CD4-positive, alpha-beta T cell treated with Interleukin-17A for 1 hour (primary cell): ENCODE measurements at regions not wholly inside any gene's neighbourhood (a gene's known extent, or its start where the extent isn't known, plus 50 kb on each side); places are given as distances from the start of the nearest gene placed in this dataset.
"Not testable (repeated sequence)": the region's sequence is repeated elsewhere in the genome, so short reads cannot be mapped to it uniquely, and the experiment has no call there.

Source experiments
- DNase-seq: peaks from one replicate; pipeline ENCODE4 v3.0.0-alpha.2; 2020

DNA sequence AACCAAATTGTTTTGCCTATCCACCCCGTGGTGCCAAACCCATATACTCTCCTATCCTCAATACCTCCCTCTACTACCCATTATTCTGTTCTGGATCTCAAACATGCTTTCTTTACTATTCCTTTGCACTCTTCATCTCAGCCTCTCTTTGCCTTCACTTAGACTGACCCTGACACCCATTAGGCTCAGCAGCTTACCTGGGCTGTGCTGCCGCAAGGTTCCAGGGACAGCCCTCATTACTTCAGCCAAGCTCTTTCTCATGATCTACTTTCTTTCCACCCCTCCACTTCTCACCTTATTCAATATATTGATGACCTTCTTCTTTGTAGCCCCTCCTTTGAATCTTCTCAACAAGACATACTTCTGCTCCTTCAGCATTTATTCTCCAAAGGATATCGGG lies 517.9 kb downstream of the IRS2 start:
- not testable (repeated sequence) for DNase-seq

DNA sequence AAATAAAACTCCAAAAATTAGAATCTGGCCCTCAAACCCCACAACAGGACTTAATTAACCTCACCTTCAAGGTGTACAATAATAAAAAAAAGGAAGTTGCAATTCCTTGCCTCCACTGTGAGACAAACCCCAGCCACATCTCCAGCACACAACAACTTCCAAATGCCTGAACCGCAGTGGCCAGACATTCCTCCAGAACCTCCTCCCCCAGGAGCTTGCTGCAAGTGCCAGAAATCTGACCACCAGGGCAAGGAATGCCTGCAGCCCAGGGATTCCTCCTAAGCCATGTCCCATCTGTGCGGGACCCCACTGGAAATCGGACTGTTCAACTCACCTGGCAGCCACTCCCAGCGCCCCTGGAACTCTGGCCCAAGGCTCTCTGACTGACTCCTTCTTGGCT lies 519.0 kb downstream of the IRS2 start:
- not testable (repeated sequence) for DNase-seq

DNA sequence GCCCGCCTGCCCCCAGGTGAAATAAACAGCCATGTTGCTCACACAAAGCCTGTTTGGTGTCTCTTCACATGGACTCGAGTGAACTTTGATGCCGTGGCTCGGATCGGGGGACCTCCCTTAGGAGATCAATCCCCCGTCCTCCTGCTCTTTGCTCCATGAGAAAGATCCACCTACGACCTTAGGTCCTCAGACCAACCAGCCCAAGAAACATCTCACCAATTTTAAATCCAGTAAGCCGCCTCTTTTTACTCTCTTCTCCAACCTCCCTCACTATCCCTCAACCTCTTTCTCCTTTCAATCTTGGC lies 521.0 kb downstream of the IRS2 start:
- DNase-seq, result not testable (repeated sequence)

DNA sequence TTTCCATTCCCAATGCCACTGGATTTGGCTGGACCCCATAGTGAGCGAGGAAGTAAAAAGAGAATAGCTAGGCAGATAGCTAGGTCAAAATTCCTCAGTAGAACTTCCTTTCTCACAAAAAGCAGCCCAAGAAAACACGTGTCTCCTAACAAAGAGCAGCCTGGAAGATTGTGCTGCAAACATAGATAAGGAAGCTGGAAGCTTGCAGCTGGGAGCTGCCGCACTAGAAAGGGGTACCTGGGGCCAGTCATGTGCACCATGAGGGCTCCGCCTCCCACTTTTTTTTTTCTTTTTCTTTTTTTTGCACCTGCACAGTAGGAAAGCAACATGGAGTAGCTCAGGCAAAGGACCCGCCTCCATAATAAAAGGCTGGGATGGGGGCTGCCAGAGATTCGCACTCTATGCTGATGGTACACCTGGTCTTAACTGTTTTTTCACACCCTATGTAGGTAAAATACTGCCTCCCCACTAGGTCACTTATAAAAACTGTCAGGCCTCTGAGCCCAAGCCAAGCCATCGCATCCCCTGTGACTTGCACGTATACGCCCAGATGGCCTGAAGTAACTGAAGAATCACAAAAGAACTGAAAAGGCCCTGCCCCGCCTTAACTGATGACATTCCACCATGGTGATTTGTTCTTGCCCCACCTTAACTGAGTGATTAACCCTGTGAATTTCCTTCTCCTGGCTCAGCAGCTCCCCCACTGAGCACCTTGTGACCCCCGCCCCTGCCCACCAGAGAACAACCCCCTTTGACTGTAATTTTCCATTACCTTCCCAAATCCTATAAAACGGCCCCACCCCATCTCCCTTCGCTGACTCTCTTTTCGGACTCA lies 521.6 kb downstream of the IRS2 start:
- not testable (repeated sequence) for DNase-seq

DNA sequence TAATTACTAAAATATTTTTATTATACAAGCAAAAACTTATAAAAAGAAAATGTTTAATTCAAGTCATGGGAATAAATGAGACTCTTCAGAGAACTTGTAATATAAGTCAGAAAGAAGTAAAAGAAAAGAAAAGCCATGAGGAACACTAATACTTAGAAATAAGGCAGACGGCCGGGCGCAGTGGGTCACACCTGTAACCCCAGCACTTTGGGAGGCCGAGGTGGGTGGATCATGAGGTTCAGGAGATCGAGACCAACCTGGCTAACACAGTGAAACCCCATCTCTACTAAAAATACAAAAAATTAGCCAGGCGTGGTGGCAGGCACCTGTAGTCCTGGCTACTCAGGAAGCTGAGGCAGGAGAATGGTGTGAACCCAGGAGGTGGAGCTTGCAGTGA lies 528.6 kb downstream of the IRS2 start:
- DNase-seq, result not testable (repeated sequence)
